ENCODE measurements at regions not wholly inside any gene's neighbourhood (a gene's known extent, or its start where the extent isn't known, plus 50 kb on each side); places are given as distances from the start of the nearest gene placed in this dataset.

DNA sequence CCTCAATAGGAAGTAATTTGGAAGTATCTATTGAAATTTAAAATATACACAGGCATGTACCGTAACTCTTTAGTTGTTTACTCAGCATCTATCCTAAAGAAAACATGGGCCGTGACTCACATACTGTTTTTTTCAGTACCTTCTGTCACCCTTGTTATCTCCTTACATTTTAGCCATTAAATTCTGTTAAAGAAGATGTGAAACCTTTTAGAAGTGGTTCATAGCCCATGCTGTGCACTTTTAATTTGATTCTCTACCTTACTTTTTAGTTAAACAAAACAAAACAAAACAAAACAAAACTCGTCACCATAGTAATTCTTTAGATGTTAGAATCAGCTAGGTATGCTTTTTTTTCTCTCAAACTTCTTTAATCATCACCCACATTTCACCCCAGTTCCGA is 494.4 kb upstream of the RGS6 start:
- no peak for DNase-seq (ENCODE audit: extremely low spot score, unreplicated experiment)
- Mint-ChIP-seq H3K36me3 (no peaks in the 10 kb centered on the region), H3K27ac (peak overlapping the region; percentile 4), H3K4me1 (ENCODE audit: unreplicated experiment) (peaks cover 20% of the 10 kb centered on the region), H3K4me3 (peak overlapping the region; percentile 2), H3K27me3 (no peaks in the 10 kb centered on the region), H3K9me3 (no peaks in the 10 kb centered on the region)
- TF ChIP-seq, protein P1, sequence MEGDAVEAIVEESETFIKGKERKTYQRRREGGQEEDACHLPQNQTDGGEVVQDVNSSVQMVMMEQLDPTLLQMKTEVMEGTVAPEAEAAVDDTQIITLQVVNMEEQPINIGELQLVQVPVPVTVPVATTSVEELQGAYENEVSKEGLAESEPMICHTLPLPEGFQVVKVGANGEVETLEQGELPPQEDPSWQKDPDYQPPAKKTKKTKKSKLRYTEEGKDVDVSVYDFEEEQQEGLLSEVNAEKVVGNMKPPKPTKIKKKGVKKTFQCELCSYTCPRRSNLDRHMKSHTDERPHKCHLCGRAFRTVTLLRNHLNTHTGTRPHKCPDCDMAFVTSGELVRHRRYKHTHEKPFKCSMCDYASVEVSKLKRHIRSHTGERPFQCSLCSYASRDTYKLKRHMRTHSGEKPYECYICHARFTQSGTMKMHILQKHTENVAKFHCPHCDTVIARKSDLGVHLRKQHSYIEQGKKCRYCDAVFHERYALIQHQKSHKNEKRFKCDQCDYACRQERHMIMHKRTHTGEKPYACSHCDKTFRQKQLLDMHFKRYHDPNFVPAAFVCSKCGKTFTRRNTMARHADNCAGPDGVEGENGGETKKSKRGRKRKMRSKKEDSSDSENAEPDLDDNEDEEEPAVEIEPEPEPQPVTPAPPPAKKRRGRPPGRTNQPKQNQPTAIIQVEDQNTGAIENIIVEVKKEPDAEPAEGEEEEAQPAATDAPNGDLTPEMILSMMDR (conservative IDR thresholded peaks at IDR 0.05), result no peak

DNA sequence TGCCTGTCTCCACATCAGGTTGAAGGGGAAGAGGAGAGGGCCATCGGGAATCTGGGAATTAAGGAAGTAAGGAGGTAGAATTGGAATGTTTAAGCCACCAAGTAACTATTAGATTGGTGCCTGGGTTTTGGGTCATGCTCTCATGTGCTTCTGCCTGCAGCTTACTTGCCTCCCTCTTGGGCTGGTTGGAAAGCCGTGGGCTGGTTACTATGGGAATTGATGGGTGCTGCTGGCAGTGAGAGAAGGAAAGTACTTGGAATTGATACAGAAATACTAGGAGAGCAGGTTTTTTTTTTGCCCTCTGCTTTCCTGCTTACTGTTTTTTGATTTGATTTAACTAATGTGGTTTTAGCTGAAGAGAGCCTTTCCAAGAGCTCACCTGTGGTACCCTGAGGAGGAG is 493.5 kb upstream of the RGS6 start:
- H3K36me3 Mint-ChIP-seq, result no peaks in the 10 kb centered on the region
- H3K4me1 Mint-ChIP-seq (ENCODE audit: unreplicated experiment), result peaks cover 20% of the 10 kb centered on the region
- no peak for DNase-seq (ENCODE audit: extremely low spot score, unreplicated experiment)
- no peak overlapping the region for H3K27ac Mint-ChIP-seq
- no peaks in the 10 kb centered on the region for H3K27me3 Mint-ChIP-seq
- TF ChIP-seq, protein P1 (conservative IDR thresholded peaks at IDR 0.05), result no peak
- no peak overlapping the region for H3K4me3 Mint-ChIP-seq
- H3K9me3 Mint-ChIP-seq, result no peaks in the 10 kb centered on the region

DNA sequence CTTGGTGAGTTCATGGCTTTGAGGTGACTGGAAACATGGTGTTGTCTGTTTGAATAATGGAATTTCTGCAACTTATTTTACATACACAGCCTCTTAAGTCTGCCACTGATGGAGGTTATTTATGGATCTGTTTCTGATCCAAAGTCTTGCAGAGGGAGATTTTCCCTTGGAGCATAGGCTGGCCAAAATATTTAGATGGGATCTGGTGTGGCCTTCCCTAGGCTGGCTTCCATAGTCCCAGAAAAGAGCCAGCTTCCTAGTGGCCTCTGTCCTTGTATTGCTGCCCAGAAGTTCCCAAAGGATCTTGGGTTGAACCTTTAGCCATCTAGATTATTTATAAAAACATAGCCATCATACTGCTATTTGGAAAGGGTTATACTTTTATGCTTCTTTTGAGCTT is 491.1 kb upstream of the RGS6 start:
- peaks cover 20% of the 10 kb centered on the region for H3K4me1 Mint-ChIP-seq (ENCODE audit: unreplicated experiment)
- no peaks in the 10 kb centered on the region for H3K36me3 Mint-ChIP-seq
- TF ChIP-seq, protein P1 (conservative IDR thresholded peaks at IDR 0.05), result no peak

DNA sequence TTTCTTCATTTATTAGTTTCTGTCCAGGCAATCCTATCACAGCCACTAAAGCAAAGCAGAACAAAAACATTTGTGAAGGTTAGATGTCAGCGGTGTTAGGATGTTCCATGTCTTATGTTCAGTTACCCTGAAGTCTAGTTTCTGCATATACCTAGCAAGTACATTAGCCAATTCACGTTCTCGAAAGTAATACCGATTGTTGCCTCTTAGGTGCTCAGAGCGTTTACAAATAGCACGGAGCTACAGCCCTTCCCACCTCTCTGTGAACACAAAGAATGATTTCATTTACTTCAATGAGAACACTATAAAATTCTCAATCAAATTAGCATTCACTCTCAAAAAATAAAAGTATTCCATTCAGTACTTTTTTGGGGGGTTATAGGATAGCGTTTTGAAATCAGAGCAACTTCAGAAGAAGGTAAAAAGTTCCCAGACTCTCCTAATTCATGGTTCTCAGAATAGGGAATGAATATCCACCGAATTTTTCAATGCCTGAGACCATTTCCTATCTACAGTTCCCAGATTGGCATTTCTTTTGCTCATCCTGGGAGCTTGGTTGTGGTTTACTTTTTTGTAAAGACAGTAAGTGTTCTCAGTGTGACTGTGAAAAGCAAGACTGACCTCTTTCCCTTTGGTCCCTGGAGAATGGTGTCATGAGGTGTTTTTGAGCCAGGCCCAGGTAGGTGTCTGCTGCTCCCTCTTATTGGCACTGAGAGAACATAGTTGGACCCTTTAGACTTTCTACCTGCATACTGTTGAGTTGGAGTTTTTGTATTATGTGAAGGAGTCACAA is 488.0 kb upstream of the RGS6 start:
- no peak overlapping the region for H3K27ac Mint-ChIP-seq
- no peaks in the 10 kb centered on the region for H3K9me3 Mint-ChIP-seq
- no peak for DNase-seq (ENCODE audit: extremely low spot score, unreplicated experiment)
- no peaks in the 10 kb centered on the region for H3K36me3 Mint-ChIP-seq
- TF ChIP-seq, protein P1 (conservative IDR thresholded peaks at IDR 0.05), result no peak
- H3K4me1 Mint-ChIP-seq (ENCODE audit: unreplicated experiment), result peaks cover 12% of the 10 kb centered on the region
- H3K4me3 Mint-ChIP-seq, result no peak overlapping the region
- H3K27me3 Mint-ChIP-seq, result no peaks in the 10 kb centered on the region

More for the DNA sequence above, 491.1 kb upstream of the RGS6 start:
- Mint-ChIP-seq H3K4me3 (no peak overlapping the region), H3K27ac (no peak overlapping the region), H3K27me3 (no peaks in the 10 kb centered on the region), H3K9me3 (no peaks in the 10 kb centered on the region)
- DNase-seq (ENCODE audit: extremely low spot score, unreplicated experiment), result no peak

DNA sequence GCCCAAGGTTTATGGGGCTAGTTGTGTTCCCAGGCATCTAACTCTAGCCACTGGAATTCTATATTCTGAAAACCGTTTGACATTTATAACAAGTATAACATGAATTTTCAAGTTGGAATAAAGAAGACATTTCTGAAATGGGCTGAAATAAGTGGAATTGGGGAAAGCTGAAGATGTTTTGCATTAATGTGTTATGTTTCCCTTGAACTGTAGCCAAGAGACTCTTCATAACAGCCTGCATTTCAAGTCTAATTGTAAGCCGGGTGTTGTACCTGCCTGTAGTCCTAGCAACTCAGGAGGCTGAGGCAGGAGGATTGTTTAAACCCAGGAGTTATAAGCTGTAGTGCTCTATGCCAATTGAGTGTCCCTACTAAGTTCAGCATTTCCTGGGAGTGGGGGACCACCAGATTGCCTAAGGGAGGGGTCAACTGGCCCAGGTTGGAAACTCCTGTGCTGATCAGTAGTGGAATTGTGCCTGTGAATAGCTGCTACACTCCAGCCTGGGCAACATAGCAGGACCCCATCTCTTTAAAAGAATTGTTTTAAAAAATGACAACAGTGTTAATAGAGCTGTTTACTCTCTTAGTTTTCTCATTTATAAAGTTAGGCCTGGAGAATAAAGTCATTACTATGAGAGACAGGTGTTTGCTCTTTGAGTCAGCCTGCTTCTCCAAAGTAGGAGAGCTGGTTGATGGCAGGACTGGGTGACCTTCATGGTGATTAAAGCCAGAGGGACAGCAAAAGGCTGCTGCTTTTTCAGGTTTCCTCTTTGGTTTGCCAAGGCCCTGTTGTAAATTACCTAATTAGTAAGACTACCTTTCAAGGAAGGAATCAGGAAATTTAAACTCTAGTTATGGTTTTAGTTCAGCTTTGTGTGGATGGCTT is 483.6 kb upstream of the RGS6 start:
- Mint-ChIP-seq H3K9me3 (no peaks in the 10 kb centered on the region), H3K4me3 (no peak overlapping the region), H3K4me1 (ENCODE audit: unreplicated experiment) (peaks cover 11% of the 10 kb centered on the region), H3K27me3 (no peaks in the 10 kb centered on the region), H3K27ac (no peak overlapping the region), H3K36me3 (no peaks in the 10 kb centered on the region)
- no peak for DNase-seq (ENCODE audit: extremely low spot score, unreplicated experiment)
- TF ChIP-seq, protein P1 (conservative IDR thresholded peaks at IDR 0.05), result no peak

Measured in type B pancreatic cell (in vitro differentiated cells).